ENCODE measurements at regions not wholly inside any gene's neighbourhood (a gene's known extent, or its start where the extent isn't known, plus 50 kb on each side); places are given as distances from the start of the nearest gene placed in this dataset.
"Not testable (repeated sequence)": the region's sequence is repeated elsewhere in the genome, so short reads cannot be mapped to it uniquely, and the experiment has no call there.

DNA sequence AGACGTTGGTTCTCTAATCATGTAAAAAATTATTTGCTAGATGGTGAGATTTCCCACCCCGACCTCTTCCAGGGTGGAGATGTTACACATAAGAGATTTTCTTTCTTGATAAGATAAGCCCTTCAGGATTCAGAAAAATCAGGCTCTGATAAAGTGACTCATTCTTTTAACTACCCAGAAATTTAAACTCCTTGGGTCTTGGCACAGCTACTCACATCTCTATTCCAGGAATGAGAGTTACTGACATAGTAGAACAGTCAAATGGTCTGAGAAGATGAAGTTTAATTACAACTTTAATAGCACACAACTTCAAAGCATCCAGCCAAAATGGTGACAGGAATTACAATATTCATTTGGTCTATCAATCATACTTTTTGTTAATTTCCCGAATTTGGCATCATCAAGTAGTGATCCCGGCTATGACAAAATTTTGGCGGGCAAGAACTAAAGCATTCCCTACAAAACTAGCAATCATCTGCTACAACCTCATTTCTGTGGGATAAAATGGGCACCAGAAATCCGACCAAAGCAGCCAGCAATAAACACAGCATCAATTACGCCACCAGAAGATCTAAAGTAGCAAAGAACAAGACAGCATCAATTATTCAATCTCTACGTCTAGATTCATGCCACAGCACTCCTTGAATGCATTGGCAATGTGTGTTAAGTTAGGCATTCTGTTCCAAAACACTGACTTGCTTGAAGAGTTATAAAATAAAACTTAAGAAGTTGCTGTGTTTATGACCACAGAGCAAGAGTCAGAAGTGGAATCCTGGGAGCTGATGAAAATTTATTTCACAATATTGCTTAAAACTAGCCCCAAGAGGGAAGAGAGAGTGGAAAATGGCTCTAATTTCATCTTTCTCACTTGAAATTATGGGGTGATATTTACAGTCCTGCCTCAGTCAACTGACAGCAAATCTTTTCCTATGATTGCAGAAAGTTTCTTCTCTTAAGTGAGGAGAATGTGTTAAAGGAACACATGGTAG is 565.7 kb upstream of the ANKRD30A start:
- intact Hi-C loops (cut with micrococcal nuclease): no loop called here

- intact Hi-C loops (cut with micrococcal nuclease): no loop called here
Observed at GRCh38 chr10:36556468-36556867, 568.9 kb upstream of the ANKRD30A start.

DNA sequence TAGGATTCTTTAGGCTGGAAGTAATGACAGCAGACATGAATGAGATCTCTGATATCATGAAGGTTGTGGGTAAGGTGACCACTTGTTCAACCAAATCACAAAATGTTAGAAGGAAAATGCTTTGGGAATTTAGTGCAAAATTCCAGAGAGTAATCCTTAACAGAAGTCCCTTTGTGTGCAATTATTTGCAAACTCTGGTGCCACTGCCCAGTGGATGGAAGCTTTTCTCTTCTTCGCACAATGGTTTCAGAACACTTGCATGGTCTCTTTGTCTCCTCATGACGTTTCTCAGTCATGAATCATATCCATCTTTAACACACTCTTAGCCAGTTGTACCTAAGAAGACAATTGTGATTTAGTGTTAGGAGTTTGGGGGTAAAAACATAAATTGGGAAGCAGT is 570.4 kb upstream of the ANKRD30A start:
- intact Hi-C loops (cut with micrococcal nuclease): no loop called here

- intact Hi-C loops (cut with micrococcal nuclease): no loop called here
Observed at GRCh38 chr10:36547965-36548364, 577.4 kb upstream of the ANKRD30A start.

- intact Hi-C loops (cut with micrococcal nuclease): no loop called here
Observed at GRCh38 chr10:36542493-36542892, 582.9 kb upstream of the ANKRD30A start.

GRCh38 chr10:36540611-36541010 is 584.8 kb upstream of the ANKRD30A start:
- intact Hi-C loops (cut with micrococcal nuclease): no loop called here

- intact Hi-C loops (cut with micrococcal nuclease): no loop called here
Observed at GRCh38 chr10:36538953-36539586, 586.3 kb upstream of the ANKRD30A start.

- intact Hi-C loops (cut with micrococcal nuclease): no loop called here
Observed at GRCh38 chr10:36534471-36535002, 590.9 kb upstream of the ANKRD30A start.

- intact Hi-C loops (cut with micrococcal nuclease): no loop called here
Observed at GRCh38 chr10:36533861-36534260, 591.5 kb upstream of the ANKRD30A start.

GRCh38 chr10:36533316-36533715 is 592.1 kb upstream of the ANKRD30A start:
- intact Hi-C loops (cut with micrococcal nuclease): no loop called here

GRCh38 chr10:36531621-36532020 is 593.8 kb upstream of the ANKRD30A start:
- intact Hi-C loops (cut with micrococcal nuclease): no loop called here

DNA sequence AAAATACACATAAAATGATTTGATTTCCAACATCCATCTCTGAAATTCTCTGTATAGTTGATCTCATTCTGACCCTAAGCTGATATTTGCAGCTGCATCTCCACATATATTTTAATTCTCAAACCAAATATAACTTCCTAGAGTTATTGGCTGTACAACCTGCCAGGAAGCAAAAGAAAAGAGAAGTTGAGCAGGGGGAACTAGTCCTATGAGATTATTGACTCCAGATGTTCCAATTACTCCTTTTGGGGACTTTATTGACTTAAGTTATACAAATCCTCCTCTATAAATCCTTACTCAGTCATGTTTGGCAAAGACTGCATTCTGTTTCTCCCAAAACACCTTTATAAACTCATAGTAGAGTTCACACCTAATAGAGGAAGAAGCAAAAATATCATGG is 599.4 kb upstream of the ANKRD30A start:
- intact Hi-C loops (cut with micrococcal nuclease): no loop called here

DNA sequence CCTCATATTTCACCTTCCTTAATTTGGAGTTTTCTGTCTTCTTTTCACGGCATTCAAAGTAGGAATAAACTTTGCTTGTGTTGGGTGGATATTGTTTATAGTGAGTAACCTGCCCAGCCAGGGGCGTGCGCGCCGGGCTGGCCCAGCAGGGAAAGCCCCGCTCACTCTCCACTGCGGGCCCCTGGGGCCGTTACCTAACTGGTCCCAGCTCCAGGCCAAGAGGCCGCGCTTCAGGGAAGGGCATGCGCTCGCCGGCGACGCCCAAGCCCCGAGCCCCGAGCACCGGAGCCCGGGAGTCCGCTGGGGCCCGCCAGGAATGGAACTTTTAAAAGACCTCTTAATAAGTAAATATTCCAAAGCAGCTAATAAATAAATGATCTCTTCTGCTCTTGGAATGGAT is 601.3 kb upstream of the ANKRD30A start:
- intact Hi-C loops (cut with micrococcal nuclease): not testable (repeated sequence)

DNA sequence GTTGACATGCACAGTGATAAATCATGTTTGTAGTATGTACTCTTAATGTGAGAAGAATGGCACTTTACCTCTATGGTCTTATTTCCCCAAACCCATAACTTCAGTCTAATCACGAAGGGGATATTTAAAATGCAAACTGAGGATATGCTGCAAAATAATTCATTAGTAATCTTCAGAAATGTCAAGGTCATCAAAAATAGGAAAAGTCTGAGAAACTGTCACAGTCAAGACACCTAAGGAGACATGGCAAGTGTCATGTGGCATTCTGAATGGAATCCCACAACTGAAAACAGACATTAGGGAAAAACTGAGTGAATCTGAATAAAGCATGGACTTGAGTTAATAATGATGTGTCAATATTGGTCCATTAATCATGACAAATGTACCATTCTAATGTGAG is 605.5 kb upstream of the ANKRD30A start:
- intact Hi-C loops (cut with micrococcal nuclease): no loop called here

DNA sequence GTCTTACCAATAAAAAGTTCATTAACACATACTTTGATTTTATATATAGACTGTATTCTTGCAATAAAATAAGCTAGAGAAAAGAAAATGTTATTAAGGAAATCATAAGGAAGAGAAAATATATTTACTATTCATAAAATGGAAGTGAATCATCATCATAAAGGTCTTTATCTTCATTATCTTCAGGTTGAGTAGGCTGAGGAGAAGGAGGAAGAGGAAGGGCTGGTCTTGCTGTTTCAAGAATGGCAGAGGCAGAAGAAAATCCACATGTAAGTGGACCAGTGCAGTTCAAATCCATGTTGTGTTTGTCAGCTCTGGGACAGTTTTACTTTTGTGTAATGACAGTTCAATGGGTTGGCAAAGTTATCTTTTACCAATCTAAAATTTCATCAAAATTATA is 609.1 kb upstream of the ANKRD30A start:
- intact Hi-C loops (cut with micrococcal nuclease): no loop called here

DNA sequence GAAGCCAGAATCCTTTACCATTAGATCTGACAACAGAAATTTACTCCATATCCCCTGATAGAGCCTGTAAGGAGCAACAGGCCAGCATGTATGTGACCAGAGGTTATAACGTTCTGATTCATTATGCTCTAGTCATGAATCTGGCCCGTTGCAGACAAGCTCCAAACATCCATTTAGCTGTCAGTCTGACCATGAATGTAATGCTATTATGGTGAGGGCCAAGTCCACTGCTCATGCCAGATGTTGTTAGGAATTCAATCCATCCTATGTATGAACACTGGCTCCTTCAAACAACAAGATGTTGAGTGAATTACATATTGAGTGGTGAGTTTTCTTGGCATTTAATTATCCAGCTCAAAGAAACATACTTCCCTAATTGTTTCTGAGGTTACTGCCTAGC is 610.1 kb upstream of the ANKRD30A start:
- intact Hi-C loops (cut with micrococcal nuclease): no loop called here

GRCh38 chr10:36507715-36508114 is 617.7 kb upstream of the ANKRD30A start:
- intact Hi-C loops (cut with micrococcal nuclease): loop anchor here (2.0 kb wide), 1 partner anchor 19 kb away; no protein-coding TSS in a partner anchor

DNA sequence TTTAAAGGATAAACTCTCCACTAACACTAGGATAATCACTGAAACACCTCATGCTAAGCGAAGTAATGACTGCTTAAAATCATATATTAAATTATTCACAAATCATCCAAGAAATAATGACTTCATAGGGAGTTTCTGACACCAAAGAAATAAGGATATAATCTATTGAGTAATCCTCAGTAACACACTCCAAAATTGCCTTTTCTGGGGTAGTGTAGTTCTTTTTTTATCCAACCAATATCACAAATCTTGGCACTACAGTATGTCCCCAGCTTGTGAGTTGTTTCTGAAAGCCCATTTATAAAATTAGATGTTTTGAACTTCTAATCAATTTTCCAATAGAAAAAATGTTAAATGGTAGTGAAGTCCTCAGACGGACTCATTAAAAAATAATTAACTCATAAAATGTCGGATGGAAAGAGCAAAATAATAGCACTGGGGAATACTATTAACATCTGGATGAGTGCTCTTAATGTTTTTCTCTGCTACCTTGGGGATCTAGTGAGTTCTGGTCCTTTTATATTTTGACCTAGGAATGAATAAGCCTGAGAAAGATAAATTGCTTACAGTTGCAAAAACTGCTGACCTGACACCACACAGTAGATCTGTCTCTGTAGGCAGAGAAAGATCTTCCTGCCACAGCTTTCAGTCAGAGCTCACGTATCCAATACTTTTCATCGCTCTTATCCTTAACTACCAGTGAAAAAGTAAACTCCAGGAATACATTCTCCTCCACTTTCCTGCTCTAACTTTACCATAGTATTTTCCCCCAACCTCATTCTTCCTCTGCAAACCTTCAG is 618.5 kb upstream of the ANKRD30A start:
- intact Hi-C loops (cut with micrococcal nuclease): no loop called here

DNA sequence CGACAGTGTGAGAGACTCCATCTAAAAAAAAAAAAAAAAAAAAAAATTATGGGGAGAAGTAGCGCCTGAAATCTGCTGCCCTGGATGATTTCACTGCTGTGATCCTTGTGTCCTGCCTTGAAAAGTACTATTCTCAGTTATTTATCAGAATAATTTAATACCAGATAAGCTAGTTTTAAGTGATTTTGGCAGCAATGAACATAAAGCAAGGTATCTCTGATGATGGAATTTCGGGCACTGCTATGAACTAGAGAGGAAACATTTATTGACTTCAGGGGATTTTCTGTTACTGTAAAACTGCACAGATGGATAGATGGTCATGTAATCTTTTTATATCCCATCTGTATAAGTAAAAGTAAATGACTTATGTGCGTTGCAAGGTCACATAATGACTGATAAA is 619.1 kb upstream of the ANKRD30A start:
- intact Hi-C loops (cut with micrococcal nuclease): no loop called here

DNA sequence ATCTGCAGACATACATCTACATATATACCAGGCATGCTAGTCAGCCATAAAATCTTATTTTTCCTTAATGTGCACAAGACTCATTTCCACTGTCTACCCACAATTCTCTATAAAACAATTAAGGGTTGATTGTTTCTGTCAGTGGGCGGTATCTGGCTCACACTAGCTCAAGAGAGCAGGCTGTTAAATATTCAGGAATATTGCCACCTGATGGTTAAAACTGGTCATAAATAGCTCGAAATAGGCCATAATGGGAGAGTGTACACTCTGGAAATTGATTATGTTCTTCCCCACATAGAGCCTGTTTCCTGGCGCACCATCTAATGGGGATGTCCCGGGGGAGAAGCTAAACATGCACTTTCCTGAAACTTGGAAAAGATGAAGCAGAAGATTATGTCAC is 620.6 kb upstream of the ANKRD30A start:
- intact Hi-C loops (cut with micrococcal nuclease): no loop called here

DNA sequence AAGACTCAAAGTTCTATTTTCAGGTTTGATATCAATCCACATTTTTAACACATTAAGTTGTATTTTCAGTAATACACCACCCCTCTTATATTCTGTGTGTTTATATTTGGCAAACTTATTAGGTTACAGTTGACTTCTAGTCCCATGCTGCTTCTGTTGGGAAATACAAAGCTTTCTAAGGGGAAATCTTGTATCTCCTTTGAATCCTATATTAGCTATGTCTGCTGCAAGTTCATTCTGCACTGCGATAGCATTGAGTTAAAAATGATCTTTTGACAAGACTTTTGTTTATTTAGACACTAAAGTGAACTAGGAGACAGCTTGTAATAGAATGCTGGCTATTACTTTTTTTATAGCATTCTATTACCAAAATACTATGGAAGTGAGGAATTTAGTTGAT is 625.1 kb upstream of the ANKRD30A start:
- intact Hi-C loops (cut with micrococcal nuclease): no loop called here

GRCh38 chr10:36499693-36500092 is 625.7 kb upstream of the ANKRD30A start:
- intact Hi-C loops (cut with micrococcal nuclease): no loop called here

All from T-helper 1 cell treated with Interleukin-12 subunit alpha and Interleukin-12 subunit beta and Interleukin-4 antibody, amounts not matched to agents 30 ng/mL and 1 ng/mL, for 36 hours (primary cell).